ENCODE measurements at regions not wholly inside any gene's neighbourhood (a gene's known extent, or its start where the extent isn't known, plus 50 kb on each side); places are given as distances from the start of the nearest gene placed in this dataset.

- TF ChIP-seq, protein P1, sequence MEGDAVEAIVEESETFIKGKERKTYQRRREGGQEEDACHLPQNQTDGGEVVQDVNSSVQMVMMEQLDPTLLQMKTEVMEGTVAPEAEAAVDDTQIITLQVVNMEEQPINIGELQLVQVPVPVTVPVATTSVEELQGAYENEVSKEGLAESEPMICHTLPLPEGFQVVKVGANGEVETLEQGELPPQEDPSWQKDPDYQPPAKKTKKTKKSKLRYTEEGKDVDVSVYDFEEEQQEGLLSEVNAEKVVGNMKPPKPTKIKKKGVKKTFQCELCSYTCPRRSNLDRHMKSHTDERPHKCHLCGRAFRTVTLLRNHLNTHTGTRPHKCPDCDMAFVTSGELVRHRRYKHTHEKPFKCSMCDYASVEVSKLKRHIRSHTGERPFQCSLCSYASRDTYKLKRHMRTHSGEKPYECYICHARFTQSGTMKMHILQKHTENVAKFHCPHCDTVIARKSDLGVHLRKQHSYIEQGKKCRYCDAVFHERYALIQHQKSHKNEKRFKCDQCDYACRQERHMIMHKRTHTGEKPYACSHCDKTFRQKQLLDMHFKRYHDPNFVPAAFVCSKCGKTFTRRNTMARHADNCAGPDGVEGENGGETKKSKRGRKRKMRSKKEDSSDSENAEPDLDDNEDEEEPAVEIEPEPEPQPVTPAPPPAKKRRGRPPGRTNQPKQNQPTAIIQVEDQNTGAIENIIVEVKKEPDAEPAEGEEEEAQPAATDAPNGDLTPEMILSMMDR (IDR thresholded peaks at IDR 0.05) = no peak
- TF ChIP-seq POLR2A (IDR thresholded peaks at IDR 0.05) (no peak), POLR2AphosphoS5 (IDR thresholded peaks at IDR 0.05) (no peak)
These were observed 577.9 kb downstream of the C6orf118 start for GRCh38 chr6:164731539-164731938.
